ENCODE measurements at regions not wholly inside any gene's neighbourhood (a gene's known extent, or its start where the extent isn't known, plus 50 kb on each side); places are given as distances from the start of the nearest gene placed in this dataset.

DNA sequence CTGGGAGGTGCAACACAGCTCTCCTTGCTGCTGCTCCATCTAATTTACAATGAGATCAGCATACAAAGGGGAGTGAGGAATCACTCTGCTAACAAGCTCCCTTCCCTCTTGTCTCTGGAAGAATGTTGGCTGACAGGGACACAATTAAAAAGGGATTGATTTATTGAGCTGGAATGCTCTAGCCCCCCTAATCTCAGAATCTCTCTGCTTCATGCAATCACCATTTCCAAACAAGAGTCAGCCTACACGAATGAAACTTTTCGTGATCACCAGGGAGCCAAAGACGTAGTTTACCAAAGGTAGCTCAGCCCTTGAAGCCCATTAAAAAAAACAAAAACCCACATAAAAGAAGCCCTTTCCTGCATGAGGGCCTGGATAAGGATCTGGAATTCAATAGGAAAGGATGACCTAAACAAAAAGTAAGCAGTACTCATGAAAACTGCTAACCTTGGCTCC, 223.8 kb downstream of the C12orf75 start:
- DNase-seq: no peak
- Mint-ChIP-seq H3K9me3 (no peaks in the 10 kb centered on the region), H3K4me1 (ENCODE audit: low read depth) (no peaks in the 10 kb centered on the region), H3K4me3 (no peak overlapping the region), H3K36me3 (ENCODE audit: insufficient read depth) (no peaks in the 10 kb centered on the region), H3K27me3 (ENCODE audit: low read depth) (no peaks in the 10 kb centered on the region)
- ATAC-seq: no peak

GRCh38 chr12:105554856-105555255, 224.4 kb downstream of the C12orf75 start:
- DNase-seq (no peak), ATAC-seq (no peak)
- H3K4me3 Mint-ChIP-seq: no peak overlapping the region
- no peaks in the 10 kb centered on the region for H3K9me3 Mint-ChIP-seq
- no peaks in the 10 kb centered on the region for H3K4me1 Mint-ChIP-seq (ENCODE audit: low read depth)
- no peaks in the 10 kb centered on the region for H3K36me3 Mint-ChIP-seq (ENCODE audit: insufficient read depth)
- H3K27me3 Mint-ChIP-seq (ENCODE audit: low read depth): no peaks in the 10 kb centered on the region

- H3K36me3 Mint-ChIP-seq (ENCODE audit: insufficient read depth): no peaks in the 10 kb centered on the region
- H3K9me3 Mint-ChIP-seq: no peaks in the 10 kb centered on the region
- no peak for DNase-seq
- no peak overlapping the region for H3K4me3 Mint-ChIP-seq
- no peak for ATAC-seq
- H3K27me3 Mint-ChIP-seq (ENCODE audit: low read depth): peaks cover 5% of the 10 kb centered on the region
- H3K4me1 Mint-ChIP-seq (ENCODE audit: low read depth): no peaks in the 10 kb centered on the region
Observed at GRCh38 chr12:105555556-105556295, 225.2 kb downstream of the C12orf75 start.

GRCh38 chr12:105559310-105559709, 228.8 kb downstream of the C12orf75 start:
- no peaks in the 10 kb centered on the region for H3K9me3 Mint-ChIP-seq
- no peaks in the 10 kb centered on the region for H3K36me3 Mint-ChIP-seq (ENCODE audit: insufficient read depth)
- H3K27me3 Mint-ChIP-seq (ENCODE audit: low read depth): peaks cover 5% of the 10 kb centered on the region
- H3K4me1 Mint-ChIP-seq (ENCODE audit: low read depth): no peaks in the 10 kb centered on the region
- ATAC-seq (no peak), DNase-seq (no peak)
- no peak overlapping the region for H3K4me3 Mint-ChIP-seq

DNA sequence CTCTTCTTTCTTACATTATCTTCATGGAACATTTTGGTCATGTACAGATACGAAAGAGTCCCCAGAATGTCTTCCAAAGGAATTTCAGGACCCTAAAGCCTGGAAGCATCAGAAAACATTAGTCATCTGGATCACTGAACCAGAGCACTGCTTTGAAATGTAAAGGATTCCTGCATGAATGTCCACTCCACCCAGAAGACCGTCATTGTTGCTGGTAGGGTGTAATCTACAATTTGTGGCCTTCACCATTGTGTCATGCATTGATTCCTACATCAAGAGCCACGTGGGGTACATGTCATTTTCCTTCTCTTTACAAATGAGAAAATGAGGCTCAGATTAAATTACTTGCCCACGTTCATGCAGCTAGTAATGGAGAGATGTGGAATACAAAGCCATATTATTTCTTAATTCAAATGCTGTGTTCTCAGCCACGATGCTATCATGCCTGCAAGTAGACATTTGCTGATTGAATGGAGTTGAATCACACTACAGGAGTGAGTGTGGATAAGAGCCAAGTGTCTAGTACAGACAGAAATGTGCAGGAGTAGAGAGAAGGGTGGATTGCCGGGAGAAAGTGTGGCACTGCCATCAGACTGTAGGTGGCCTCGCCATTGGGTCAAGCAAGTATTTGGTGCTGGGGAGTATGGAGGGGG, 231.2 kb downstream of the C12orf75 start:
- DNase-seq (no peak), ATAC-seq (no peak)
- no peaks in the 10 kb centered on the region for H3K36me3 Mint-ChIP-seq (ENCODE audit: insufficient read depth)
- H3K27me3 Mint-ChIP-seq (ENCODE audit: low read depth): peaks cover 5% of the 10 kb centered on the region
- no peaks in the 10 kb centered on the region for H3K4me1 Mint-ChIP-seq (ENCODE audit: low read depth)
- H3K9me3 Mint-ChIP-seq: no peaks in the 10 kb centered on the region
- H3K4me3 Mint-ChIP-seq: no peak overlapping the region

DNA sequence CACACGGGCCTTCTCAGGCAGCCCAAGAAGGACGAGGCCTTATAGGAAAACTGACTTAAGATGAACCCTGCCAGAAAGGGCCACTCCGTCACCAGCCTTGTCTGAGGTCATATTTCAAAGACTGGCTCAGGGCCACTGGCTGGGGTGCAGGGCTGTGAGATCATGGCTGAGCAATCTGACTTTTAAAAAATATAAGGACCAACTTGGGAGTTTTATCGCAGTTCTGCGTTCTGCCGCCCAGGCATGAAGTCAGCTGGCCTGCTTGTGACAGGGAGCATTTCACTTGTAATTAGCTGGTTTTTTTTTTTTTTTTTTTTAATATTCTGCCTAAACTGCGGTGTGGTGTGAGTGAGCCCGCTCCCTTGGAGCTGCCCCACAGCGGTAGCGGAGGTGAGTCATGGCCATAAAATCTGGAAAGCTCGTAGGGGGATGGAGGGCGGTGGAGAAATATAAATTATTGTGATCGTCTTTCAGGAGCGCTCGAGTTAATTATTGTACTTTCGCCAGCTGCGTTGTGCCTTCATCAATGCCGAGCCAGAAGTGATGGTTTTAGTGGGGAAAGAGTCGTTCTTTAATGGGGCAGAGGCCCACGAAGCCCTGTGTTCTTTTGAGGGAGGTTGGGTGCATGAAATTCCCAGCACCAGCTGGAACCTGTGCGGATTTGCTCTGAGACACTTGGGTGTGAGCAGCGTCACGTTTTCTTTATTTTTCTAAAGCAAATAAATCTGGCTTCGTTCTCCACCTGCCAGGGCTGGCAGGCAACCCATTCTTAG, 231.9 kb downstream of the C12orf75 start:
- H3K27me3 Mint-ChIP-seq (ENCODE audit: low read depth): peaks cover 5% of the 10 kb centered on the region
- no peak for DNase-seq
- no peak for ATAC-seq
- no peaks in the 10 kb centered on the region for H3K36me3 Mint-ChIP-seq (ENCODE audit: insufficient read depth)
- H3K4me1 Mint-ChIP-seq (ENCODE audit: low read depth): no peaks in the 10 kb centered on the region
- H3K4me3 Mint-ChIP-seq: no peak overlapping the region
- H3K9me3 Mint-ChIP-seq: no peaks in the 10 kb centered on the region

DNA sequence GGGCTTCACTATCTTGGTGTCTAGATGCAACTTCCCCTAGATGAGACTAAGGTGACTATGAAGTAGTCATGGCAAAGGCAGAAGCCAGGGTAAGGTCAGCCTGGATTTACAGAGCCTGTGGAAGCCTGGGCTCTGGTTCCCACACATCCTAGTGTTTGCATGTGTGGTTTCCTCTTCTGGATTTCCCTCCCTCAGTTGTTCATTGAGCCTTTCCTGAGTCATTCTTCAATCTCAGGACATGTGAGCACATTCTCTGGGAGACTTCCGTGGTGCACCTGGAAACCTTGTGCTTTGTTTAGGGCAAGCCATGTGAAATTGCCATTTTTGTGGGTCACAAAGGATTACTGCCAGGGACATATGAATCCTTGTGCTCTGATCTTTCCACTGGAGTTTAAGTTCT, 236.6 kb downstream of the C12orf75 start:
- peaks cover 3% of the 10 kb centered on the region for H3K27me3 Mint-ChIP-seq (ENCODE audit: low read depth)
- ATAC-seq (no peak), DNase-seq (no peak)
- no peaks in the 10 kb centered on the region for H3K36me3 Mint-ChIP-seq (ENCODE audit: insufficient read depth)
- no peak overlapping the region for H3K4me3 Mint-ChIP-seq
- no peaks in the 10 kb centered on the region for H3K9me3 Mint-ChIP-seq
- no peaks in the 10 kb centered on the region for H3K4me1 Mint-ChIP-seq (ENCODE audit: low read depth)

GRCh38 chr12:105569886-105570285, 239.4 kb downstream of the C12orf75 start:
- H3K4me1 Mint-ChIP-seq (ENCODE audit: low read depth): no peaks in the 10 kb centered on the region
- no peak for ATAC-seq
- no peaks in the 10 kb centered on the region for H3K9me3 Mint-ChIP-seq

GRCh38 chr12:105570944-105571343, 240.5 kb downstream of the C12orf75 start:
- no peaks in the 10 kb centered on the region for H3K9me3 Mint-ChIP-seq
- H3K27me3 Mint-ChIP-seq (ENCODE audit: low read depth): peaks cover 3% of the 10 kb centered on the region
- no peaks in the 10 kb centered on the region for H3K36me3 Mint-ChIP-seq (ENCODE audit: insufficient read depth)

More at GRCh38 chr12:105569886-105570285, 239.4 kb downstream of the C12orf75 start:
- DNase-seq: no peak
- H3K4me3 Mint-ChIP-seq: no peak overlapping the region
- H3K36me3 Mint-ChIP-seq (ENCODE audit: insufficient read depth): no peaks in the 10 kb centered on the region
- peaks cover 3% of the 10 kb centered on the region for H3K27me3 Mint-ChIP-seq (ENCODE audit: low read depth)

DNA sequence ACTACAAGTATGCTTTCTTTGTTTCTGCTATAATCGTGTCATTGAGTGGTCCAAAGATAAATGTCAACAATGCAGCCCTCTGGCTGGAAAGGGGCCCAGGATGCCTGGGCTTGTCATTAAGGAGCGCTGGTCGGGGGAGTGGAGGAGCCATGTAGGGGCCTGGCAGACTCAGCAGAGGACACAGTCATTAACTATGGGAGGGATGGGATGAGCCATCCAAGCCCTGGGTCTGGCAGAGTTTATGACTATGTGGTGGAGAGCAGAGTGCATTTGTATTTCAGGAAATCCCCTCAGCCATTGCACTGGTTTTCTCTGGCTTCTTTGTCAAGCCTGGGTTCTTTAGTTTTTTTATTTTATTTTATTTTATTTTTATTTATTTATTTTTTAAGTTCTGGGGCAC, 243.1 kb downstream of the C12orf75 start:
- Mint-ChIP-seq H3K27me3 (ENCODE audit: low read depth) (no peaks in the 10 kb centered on the region), H3K9me3 (no peaks in the 10 kb centered on the region), H3K4me1 (ENCODE audit: low read depth) (no peaks in the 10 kb centered on the region), H3K4me3 (no peak overlapping the region), H3K36me3 (ENCODE audit: insufficient read depth) (no peaks in the 10 kb centered on the region)
- no peak for ATAC-seq
- no peak for DNase-seq

More at GRCh38 chr12:105570944-105571343, 240.5 kb downstream of the C12orf75 start:
- ATAC-seq: no peak
- Mint-ChIP-seq H3K4me3 (no peak overlapping the region), H3K4me1 (ENCODE audit: low read depth) (no peaks in the 10 kb centered on the region)
- no peak for DNase-seq

GRCh38 chr12:105574056-105574715, 243.7 kb downstream of the C12orf75 start:
- Mint-ChIP-seq H3K9me3 (no peaks in the 10 kb centered on the region), H3K36me3 (ENCODE audit: insufficient read depth) (no peaks in the 10 kb centered on the region), H3K27me3 (ENCODE audit: low read depth) (no peaks in the 10 kb centered on the region), H3K4me3 (no peak overlapping the region), H3K4me1 (ENCODE audit: low read depth) (no peaks in the 10 kb centered on the region)
- DNase-seq (no peak), ATAC-seq (no peak)

DNA sequence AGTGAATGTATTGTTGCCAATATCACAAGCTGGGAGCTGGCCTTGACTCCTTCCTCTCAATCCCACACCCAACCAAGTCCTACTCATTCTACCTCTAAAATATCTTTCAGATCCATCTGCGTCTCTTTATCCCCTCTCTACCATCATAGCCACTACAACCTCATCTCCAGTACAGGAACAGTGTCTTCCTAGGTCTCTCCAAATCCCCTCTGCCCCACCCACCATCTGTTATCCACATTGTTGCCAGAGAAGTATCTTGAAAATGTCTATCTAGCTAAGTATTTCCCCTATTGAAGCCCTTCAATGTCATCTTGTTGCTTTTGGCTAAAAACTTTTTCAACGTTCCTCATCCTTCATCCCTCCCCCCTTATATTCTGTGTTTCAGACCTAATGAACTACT, 244.7 kb downstream of the C12orf75 start:
- Mint-ChIP-seq H3K4me1 (ENCODE audit: low read depth) (no peaks in the 10 kb centered on the region), H3K9me3 (no peaks in the 10 kb centered on the region), H3K27me3 (ENCODE audit: low read depth) (no peaks in the 10 kb centered on the region), H3K4me3 (no peak overlapping the region), H3K36me3 (ENCODE audit: insufficient read depth) (no peaks in the 10 kb centered on the region)
- no peak for DNase-seq
- no peak for ATAC-seq

DNA sequence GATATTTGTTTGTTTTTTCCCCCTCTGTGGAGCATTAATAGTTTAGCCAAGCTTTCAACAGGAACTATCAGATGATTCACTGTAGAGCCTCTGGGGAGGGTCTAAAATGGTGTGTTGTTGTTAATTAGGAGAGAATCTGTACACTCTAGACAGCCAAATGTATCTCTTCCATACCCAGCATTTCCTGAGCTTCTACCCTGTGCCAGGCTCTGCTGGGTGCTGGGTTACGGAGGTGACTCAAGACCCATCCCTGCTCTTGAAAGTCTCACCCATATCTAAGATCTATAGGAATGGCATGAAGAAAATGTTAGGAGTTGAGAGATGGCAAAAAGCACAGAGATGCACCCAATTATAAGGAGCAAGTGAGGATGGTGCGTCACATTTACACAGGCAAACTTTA, 245.8 kb downstream of the C12orf75 start:
- H3K4me1 Mint-ChIP-seq (ENCODE audit: low read depth): no peaks in the 10 kb centered on the region
- H3K27me3 Mint-ChIP-seq (ENCODE audit: low read depth): no peaks in the 10 kb centered on the region
- H3K4me3 Mint-ChIP-seq: no peak overlapping the region
- H3K36me3 Mint-ChIP-seq (ENCODE audit: insufficient read depth): no peaks in the 10 kb centered on the region
- DNase-seq (no peak), ATAC-seq (no peak)
- no peaks in the 10 kb centered on the region for H3K9me3 Mint-ChIP-seq

DNA sequence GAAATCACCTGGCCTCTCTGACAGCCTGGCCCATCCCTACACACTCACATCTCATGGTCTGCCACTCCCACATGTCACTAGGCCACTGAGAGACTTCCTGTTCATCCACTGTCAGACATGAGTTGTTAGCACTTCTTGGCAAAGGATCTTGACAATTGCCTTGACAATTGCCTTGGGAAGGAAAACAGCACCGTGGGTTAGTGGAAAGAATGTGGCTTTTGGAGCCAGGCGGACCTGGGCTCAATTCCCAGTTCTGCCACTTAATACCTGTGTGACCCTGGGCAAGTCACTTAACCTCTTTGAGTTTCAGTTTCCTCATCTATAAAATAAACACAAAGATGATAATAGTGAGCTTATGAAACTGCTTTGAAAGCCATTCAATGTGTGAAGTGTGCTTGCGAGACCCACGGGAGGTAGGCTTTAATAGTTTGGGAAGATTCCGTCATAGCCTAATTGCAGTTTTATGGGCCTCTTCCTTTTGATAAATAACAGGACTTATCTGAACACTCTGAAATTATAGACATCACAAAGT, 250.4 kb downstream of the C12orf75 start:
- ATAC-seq: no peak
- Mint-ChIP-seq H3K4me1 (ENCODE audit: low read depth) (no peaks in the 10 kb centered on the region), H3K36me3 (ENCODE audit: insufficient read depth) (no peaks in the 10 kb centered on the region), H3K4me3 (no peak overlapping the region), H3K9me3 (no peaks in the 10 kb centered on the region), H3K27me3 (ENCODE audit: low read depth) (peaks cover 5% of the 10 kb centered on the region)
- no peak for DNase-seq

All from activated T-cell treated with anti-CD3 and anti-CD28 coated beads, Interleukin-2, amount 50 U/mL, for 4 hours (primary cell).